BE2C (cell line): ENCODE measurements at regions not wholly inside any gene's neighbourhood (a gene's known extent, or its start where the extent isn't known, plus 50 kb on each side); places are given as distances from the start of the nearest gene placed in this dataset.

Experiments
- DNase-seq: peaks from one replicate; pipeline ENCODE4 v3.0.0-alpha.2; 2020
- H3K27me3 ChIP-seq: fragments of 250-450 bp; sonication (Bioruptor Pico); 2 replicates; pipeline ENCODE4 v1.5.1; 2020; ENCODE audit warnings: mild to moderate bottlenecking
- H3K36me3 ChIP-seq: fragments of 250-450 bp; sonication (Bioruptor Pico); 2 replicates; pipeline ENCODE4 v1.5.1; 2020; ENCODE audit warnings: mild to moderate bottlenecking
- H3K4me1 ChIP-seq: fragments of 250-450 bp; sonication (Bioruptor Pico); 2 replicates; pipeline ENCODE4 v1.5.1; 2020
- H3K4me3 ChIP-seq: 2 replicates; pipeline ENCODE4 v1.5.1; 2011; ENCODE audit warnings: low read depth, low read length
- H3K9me3 ChIP-seq: fragments of 250-450 bp; sonication (Bioruptor Pico); 2 replicates; pipeline ENCODE4 v1.5.1; 2020
- CTCF ChIP-seq: IDR thresholded peaks from 2 replicates; pipeline ENCODE4 v1.5.1; 2012; ENCODE audit warnings: mild to moderate bottlenecking, low read depth, low read length

DNA sequence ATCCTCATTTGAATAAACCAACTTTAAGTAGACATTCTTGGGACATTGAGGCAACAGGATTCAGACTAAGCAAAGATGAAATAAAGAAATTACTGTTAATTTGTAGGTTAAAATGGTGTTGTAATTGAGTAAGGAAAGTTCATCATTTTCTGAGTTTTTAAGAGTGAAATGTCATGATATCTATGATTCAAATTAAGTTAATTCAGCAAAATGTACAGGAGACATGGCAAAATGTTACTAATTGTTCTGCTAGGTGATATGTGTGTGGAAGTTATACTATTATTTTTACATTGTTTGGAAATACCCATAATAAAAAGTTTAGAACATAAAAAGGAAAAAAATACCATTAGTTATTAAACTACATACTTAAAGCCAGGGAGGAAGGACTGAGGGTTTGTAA is 55.0 kb upstream of the EGLN3 start:
- no peaks in the 10 kb centered on the region for H3K36me3 ChIP-seq
- no peaks in the 10 kb centered on the region for H3K27me3 ChIP-seq
- TF ChIP-seq CTCF = no peak
- no peak overlapping the region for H3K4me3 ChIP-seq
- H3K4me1 ChIP-seq = no peaks in the 10 kb centered on the region
- no peaks in the 10 kb centered on the region for H3K9me3 ChIP-seq
- no peak for DNase-seq

DNA sequence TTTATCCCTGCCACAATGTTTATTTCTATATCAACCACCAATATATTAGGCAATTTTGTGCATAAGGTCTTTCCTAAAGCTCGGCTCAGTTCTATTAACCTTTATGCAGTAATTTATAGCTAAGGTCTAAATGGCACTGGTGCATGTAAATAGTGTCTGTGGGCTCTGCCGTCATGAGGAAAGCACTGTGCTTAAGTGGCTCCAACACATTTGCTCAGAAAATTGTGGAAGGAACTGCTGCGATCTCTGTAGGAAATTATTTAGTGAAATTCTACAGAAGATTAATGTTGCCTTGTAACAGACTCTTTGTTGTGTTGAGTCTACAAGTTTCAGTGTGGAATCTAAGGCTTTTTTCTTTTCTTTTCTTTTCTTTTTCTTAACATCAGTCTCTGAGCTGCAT is 54.0 kb upstream of the EGLN3 start:
- Histone ChIP-seq H3K4me3 (no peak overlapping the region), H3K4me1 (no peaks in the 10 kb centered on the region), H3K36me3 (no peaks in the 10 kb centered on the region), H3K9me3 (no peaks in the 10 kb centered on the region), H3K27me3 (no peaks in the 10 kb centered on the region)
- TF ChIP-seq CTCF = no peak
- no peak for DNase-seq

GRCh38 chr14:34003691-34004090 is 52.8 kb upstream of the EGLN3 start:
- no peaks in the 10 kb centered on the region for H3K4me1 ChIP-seq
- H3K9me3 ChIP-seq = no peaks in the 10 kb centered on the region
- DNase-seq = no peak
- TF ChIP-seq CTCF = no peak
- no peak overlapping the region for H3K4me3 ChIP-seq
- no peaks in the 10 kb centered on the region for H3K27me3 ChIP-seq
- no peaks in the 10 kb centered on the region for H3K36me3 ChIP-seq

DNA sequence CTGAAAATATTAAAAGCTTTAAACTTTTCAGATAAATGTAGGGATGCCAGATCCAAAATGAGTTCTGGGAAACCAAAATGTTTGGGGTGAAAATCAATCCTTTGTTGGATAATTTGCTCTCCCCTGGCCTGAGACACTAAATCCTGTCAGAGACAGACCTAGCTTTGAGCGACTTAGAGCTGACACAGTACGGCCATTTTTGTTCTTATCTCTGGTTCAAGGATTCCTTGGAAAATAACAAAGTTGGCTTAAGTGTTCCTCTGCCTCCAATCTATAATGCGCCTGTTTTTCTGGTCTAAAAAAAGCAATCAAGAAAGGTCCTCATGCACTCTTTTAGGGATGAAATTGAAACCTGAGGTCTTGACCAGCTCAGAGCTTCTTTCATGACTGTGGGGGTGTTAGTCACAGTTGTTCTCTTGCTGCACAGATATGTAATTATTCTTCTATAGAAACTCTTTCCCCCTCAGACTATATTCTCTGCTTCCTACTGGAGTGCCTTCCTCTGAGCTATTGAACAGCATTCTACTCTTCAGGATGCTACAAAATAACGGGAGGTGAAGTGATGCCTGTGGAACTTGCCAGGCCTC is 52.3 kb upstream of the EGLN3 start:
- TF ChIP-seq CTCF = no peak
- Histone ChIP-seq H3K36me3 (no peaks in the 10 kb centered on the region), H3K4me3 (no peak overlapping the region), H3K27me3 (no peaks in the 10 kb centered on the region), H3K9me3 (no peaks in the 10 kb centered on the region), H3K4me1 (no peaks in the 10 kb centered on the region)
- DNase-seq = no peak
